ENCODE measurements at regions not wholly inside any gene's neighbourhood (a gene's known extent, or its start where the extent isn't known, plus 50 kb on each side); places are given as distances from the start of the nearest gene placed in this dataset.

DNA sequence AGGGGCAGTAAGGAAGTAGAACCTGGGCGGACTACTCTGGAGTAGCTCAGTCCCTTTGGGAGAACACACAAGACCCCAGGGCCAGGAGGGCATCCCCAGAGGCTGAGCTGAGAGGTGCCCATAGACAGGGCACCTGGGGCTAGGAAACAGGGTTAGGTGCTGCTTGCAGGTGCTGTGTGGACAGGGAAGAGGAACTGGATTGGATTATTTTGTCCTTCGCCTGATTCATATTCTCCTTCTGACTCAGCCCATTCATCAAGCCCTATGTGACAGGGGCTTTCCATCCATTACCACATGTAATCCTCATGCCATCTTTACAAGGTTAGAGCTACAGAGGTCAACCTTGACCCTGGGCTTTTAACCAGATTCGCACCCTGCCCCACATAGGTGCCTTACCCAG is 183.9 kb downstream of the C1orf94 start:
- no peaks in the 10 kb centered on the region for H3K9me3 ChIP-seq (ENCODE audit: low read length)
- intact Hi-C loops (cut with micrococcal nuclease; ENCODE audit: unreplicated experiment) = no loop called here
- no peak overlapping the region for H3K4me3 ChIP-seq (ENCODE audit: low read depth, low read length, poor library complexity, severe bottlenecking)
- no peak overlapping the region for H2AFZ ChIP-seq (ENCODE audit: low read length)
- no TSS peak for BruUV-seq (replicated peaks)
- H3K27ac ChIP-seq (ENCODE audit: low read depth, low read length, poor library complexity, severe bottlenecking) = no peak overlapping the region
- H4K20me1 ChIP-seq (ENCODE audit: insufficient read depth, low read length) = no peaks in the 10 kb centered on the region
- H3K79me2 ChIP-seq (ENCODE audit: insufficient read depth, low read depth, low read length) = no peaks in the 10 kb centered on the region
- ChIA-PET CTCF (ENCODE audit: unreplicated experiment) (no interaction called here), POLR2A (no interaction called here)
- no peaks in the 10 kb centered on the region for H3K36me3 ChIP-seq (ENCODE audit: insufficient read depth, low read length)
- TF ChIP-seq, protein P1, sequence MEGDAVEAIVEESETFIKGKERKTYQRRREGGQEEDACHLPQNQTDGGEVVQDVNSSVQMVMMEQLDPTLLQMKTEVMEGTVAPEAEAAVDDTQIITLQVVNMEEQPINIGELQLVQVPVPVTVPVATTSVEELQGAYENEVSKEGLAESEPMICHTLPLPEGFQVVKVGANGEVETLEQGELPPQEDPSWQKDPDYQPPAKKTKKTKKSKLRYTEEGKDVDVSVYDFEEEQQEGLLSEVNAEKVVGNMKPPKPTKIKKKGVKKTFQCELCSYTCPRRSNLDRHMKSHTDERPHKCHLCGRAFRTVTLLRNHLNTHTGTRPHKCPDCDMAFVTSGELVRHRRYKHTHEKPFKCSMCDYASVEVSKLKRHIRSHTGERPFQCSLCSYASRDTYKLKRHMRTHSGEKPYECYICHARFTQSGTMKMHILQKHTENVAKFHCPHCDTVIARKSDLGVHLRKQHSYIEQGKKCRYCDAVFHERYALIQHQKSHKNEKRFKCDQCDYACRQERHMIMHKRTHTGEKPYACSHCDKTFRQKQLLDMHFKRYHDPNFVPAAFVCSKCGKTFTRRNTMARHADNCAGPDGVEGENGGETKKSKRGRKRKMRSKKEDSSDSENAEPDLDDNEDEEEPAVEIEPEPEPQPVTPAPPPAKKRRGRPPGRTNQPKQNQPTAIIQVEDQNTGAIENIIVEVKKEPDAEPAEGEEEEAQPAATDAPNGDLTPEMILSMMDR (conservative IDR thresholded peaks at IDR 0.05; ENCODE audit: low read length) = no peak
- no peak for TF ChIP-seq EZH2phosphoT487 (IDR thresholded peaks at IDR 0.05; ENCODE audit: borderline replicate concordance, low read depth, low read length)
- H3K4me1 ChIP-seq (ENCODE audit: insufficient read depth, low read length, poor library complexity, severe bottlenecking) = no peaks in the 10 kb centered on the region
- no peaks in the 10 kb centered on the region for H3K9me2 ChIP-seq (ENCODE audit: insufficient read depth, low read length)
- H3K4me2 ChIP-seq (ENCODE audit: low read length) = no peak overlapping the region
- DNase-seq (ENCODE audit: low spot score) = no peak

DNA sequence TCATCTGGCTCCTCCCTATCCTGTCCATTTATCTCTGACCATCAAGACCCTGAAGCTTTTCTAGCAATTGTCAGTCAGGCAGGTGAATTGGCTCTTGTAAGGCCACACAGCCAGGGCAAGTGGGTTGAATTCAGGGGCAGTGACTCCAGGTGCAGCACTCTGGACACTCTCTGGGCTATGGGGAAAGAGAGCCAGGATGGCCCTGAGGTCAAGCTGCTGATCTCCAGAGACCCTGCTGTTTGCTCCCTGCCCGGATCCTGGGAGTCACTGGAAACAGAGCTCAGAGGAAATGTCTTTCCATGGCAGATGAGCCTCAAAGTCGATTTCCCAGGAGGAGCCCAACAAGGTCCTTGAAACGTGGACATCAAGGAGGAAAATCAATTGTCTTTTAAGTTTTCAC is 184.4 kb downstream of the C1orf94 start:
- intact Hi-C loops (cut with micrococcal nuclease; ENCODE audit: unreplicated experiment) = no loop called here
- H3K4me3 ChIP-seq (ENCODE audit: low read depth, low read length, poor library complexity, severe bottlenecking) = no peak overlapping the region
- POLR2A ChIA-PET = no interaction called here

DNA sequence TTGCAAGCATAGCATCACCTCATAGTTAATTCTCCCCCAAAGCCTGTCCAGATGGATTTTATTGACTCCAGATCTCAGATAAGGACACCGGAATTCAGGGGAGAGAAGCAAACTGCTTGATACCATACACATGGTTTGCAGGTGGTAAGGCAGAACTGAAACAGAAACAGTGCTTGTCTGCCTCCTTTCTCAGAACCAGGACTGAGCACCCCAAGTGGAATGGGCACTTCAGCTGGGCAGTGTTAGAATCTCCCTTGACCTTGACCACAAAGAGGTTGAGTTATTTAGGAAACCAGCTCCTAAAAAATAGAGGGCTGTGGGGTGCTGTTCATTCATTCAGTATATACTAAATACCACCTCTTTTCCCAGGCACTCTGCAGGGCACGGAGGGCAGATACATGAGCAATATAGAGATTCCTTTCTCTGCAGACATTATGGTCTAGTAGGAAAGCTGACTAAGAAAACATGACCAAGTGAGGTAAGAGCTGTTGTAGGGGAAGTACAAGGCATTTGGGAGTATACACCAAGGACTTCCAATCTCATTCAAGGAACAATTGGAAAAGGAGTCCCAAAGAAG is 185.2 kb downstream of the C1orf94 start:
- Histone ChIP-seq H3K9me3 (ENCODE audit: low read length) (no peaks in the 10 kb centered on the region), H3K4me3 (ENCODE audit: low read depth, low read length, poor library complexity, severe bottlenecking) (no peak overlapping the region), H3K4me2 (ENCODE audit: low read length) (no peak overlapping the region), H4K20me1 (ENCODE audit: insufficient read depth, low read length) (no peaks in the 10 kb centered on the region), H3K9me2 (ENCODE audit: insufficient read depth, low read length) (no peaks in the 10 kb centered on the region), H3K36me3 (ENCODE audit: insufficient read depth, low read length) (no peaks in the 10 kb centered on the region), H3K27ac (ENCODE audit: low read depth, low read length, poor library complexity, severe bottlenecking) (no peak overlapping the region), H3K79me2 (ENCODE audit: insufficient read depth, low read depth, low read length) (no peaks in the 10 kb centered on the region), H2AFZ (ENCODE audit: low read length) (no peak overlapping the region), H3K4me1 (ENCODE audit: insufficient read depth, low read length, poor library complexity, severe bottlenecking) (no peaks in the 10 kb centered on the region)
- no peak for TF ChIP-seq EZH2phosphoT487 (IDR thresholded peaks at IDR 0.05; ENCODE audit: borderline replicate concordance, low read depth, low read length)
- TF ChIP-seq, protein P1 (conservative IDR thresholded peaks at IDR 0.05; ENCODE audit: low read length) = no peak
- intact Hi-C loops (cut with micrococcal nuclease; ENCODE audit: unreplicated experiment) = no loop called here
- BruUV-seq (replicated peaks) = no TSS peak
- DNase-seq (ENCODE audit: low spot score) = no peak
- ChIA-PET POLR2A (interaction anchor here (0.5 to 0.6 kb wide), 2 partner anchors 20 to 25 kb away, joined by 3 to 4 read pairs; no protein-coding TSS in a partner anchor), CTCF (ENCODE audit: unreplicated experiment) (no interaction called here)

More for the DNA sequence above, 184.4 kb downstream of the C1orf94 start:
- Histone ChIP-seq H3K27ac (ENCODE audit: low read depth, low read length, poor library complexity, severe bottlenecking) (no peak overlapping the region), H3K4me1 (ENCODE audit: insufficient read depth, low read length, poor library complexity, severe bottlenecking) (no peaks in the 10 kb centered on the region), H3K4me2 (ENCODE audit: low read length) (no peak overlapping the region), H2AFZ (ENCODE audit: low read length) (no peak overlapping the region), H3K79me2 (ENCODE audit: insufficient read depth, low read depth, low read length) (no peaks in the 10 kb centered on the region), H3K9me2 (ENCODE audit: insufficient read depth, low read length) (no peaks in the 10 kb centered on the region), H3K36me3 (ENCODE audit: insufficient read depth, low read length) (no peaks in the 10 kb centered on the region), H4K20me1 (ENCODE audit: insufficient read depth, low read length) (no peaks in the 10 kb centered on the region), H3K9me3 (ENCODE audit: low read length) (no peaks in the 10 kb centered on the region)
- CTCF ChIA-PET (ENCODE audit: unreplicated experiment) = no interaction called here
- DNase-seq (ENCODE audit: low spot score) = no peak
- TF ChIP-seq, protein P1 (conservative IDR thresholded peaks at IDR 0.05; ENCODE audit: low read length) = no peak
- no peak for TF ChIP-seq EZH2phosphoT487 (IDR thresholded peaks at IDR 0.05; ENCODE audit: borderline replicate concordance, low read depth, low read length)
- no TSS peak for BruUV-seq (replicated peaks)

All from OCI-LY7 (cell line).